ENCODE measurements at regions not wholly inside any gene's neighbourhood (a gene's known extent, or its start where the extent isn't known, plus 50 kb on each side); places are given as distances from the start of the nearest gene placed in this dataset.
"Not testable (repeated sequence)": the region's sequence is repeated elsewhere in the genome, so short reads cannot be mapped to it uniquely, and the experiment has no call there.

DNA sequence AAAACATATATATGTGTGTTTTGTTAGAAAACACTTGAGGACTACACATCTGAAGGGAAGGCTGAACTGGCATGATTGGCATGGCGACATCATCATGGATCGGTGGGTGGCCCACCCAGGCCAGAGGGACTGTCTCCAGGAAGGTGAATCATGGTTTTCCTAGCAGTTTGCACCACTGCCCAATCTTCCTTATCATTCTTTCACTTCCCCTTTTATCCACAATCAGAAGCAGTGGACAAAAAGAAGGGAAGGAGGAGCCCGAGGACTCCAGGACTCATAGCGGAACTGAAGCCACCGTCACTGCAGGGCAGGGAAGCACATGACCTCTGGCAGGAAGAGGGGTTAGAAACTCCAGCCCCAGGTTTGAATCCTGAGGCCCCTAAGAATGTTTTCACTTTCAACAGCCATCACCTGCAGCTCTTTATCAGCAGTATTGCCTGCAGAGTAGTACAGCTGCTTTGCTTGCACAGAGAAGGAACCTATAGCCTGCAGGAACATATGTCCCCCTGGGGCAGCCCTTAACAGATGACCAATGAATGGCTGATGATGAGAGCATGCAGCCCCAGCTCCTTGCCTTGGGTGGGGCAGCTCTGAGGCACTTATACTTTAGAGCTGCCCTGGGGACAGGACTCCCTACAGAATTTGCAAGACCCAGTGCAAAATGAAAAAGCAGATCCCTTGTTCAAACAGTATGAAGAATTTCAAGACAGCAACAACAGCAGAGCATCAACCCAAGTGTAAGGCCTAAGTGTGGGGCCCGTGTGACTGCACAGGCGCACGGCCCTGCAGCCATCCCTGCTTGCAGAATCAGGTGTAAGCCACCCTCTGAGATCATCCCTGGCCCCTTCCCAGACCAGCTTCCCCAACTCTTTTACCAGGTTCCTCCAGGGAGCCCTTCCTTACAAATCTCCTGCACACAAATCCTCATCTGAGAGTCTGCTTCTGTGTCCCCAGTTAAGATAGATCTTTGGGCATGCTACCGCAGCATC, 241.8 kb upstream of the IRF2BP2 start:
- DNase-seq (ENCODE audit: low read depth in 4 of 4, low spot score in 3 of 4), result no peak

DNA sequence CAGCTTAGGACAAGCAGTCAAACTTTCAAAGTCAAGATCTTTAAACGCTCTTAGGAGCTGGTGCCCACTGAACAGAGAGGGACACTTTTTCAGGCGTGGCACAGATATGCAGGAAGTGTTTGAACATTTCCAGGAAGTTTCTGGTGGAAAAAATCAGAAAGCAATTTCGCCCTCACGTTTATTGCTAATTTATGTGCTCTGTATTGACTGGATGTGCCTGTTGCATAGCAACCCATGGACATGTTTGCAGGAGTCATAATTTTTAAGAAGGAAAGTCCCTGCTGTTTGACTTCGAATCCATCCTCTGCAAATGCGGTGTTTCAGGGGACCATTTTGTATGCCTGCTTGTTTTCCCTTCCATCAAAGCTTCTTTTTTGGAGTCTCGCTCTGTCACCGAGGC, 239.9 kb upstream of the IRF2BP2 start:
- DNase-seq (ENCODE audit: low read depth in 4 of 4, low spot score in 3 of 4), result no peak

- no peak for DNase-seq (ENCODE audit: low read depth in 4 of 4, low spot score in 3 of 4)
Measured at GRCh38 chr1:234848972-234849649, 239.1 kb upstream of the IRF2BP2 start.

- not testable (repeated sequence) for DNase-seq (ENCODE audit: low read depth in 4 of 4, low spot score in 3 of 4)
Measured at GRCh38 chr1:234846813-234847212, 236.8 kb upstream of the IRF2BP2 start.

- DNase-seq (ENCODE audit: low read depth in 4 of 4, low spot score in 3 of 4), result no peak
Measured at GRCh38 chr1:234845836-234846235, 235.9 kb upstream of the IRF2BP2 start.

DNA sequence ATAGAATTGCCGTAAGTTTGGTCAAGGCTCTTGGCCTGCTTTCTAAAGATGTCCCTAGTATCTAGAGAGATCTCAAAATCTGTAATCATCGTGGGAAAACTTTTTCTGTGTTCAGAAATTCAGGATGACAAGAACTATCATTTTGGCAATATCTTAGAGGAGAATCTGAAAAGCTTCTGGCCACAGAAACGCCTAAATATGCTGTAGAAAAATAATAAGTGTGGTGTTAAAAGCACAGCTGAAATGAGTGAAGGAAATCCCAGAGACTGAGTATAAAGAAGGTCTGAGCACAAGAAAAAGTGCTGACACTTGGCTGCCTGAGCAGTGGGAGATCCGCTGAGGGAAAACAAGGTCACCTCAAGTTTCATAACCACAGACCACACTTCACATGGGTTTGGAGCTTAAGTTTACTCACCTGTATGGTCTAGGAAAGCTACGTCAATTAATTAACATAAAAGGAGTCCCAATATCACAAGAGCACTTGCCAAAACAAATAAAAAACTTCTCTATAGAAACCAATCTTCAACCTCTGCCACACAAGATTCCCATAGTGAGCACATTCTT, 235.2 kb upstream of the IRF2BP2 start:
- no peak for DNase-seq (ENCODE audit: low read depth in 4 of 4, low spot score in 3 of 4)

DNA sequence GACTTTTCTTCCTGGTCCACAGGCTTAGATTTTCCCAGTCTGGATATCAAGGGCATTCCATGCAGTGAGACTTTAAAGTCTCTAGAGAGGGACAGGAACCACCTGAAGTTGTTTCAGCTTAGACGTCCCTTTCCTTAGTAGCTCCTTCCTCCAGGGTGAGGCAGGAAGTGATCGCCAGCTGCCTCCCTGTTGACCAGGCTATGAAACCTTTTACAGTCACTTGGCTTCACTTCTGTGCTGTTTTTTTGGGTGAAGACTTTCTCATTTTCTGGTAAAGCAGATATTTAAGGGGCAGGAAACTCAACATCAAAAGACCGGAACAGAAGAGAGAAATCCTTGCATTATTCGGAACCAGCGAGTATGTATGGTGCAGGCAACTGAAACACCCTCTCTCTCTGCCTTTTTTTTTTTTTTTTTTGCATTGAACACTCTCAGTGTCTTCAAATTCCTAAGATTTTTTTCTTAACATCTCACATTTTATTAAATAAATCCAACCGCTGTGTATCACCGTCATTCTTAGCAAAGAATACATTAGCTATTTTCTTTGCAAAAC, 234.6 kb upstream of the IRF2BP2 start:
- DNase-seq (ENCODE audit: low read depth in 4 of 4, low spot score in 3 of 4), result no peak

- no peak for DNase-seq (ENCODE audit: low read depth in 4 of 4, low spot score in 3 of 4)
Measured at GRCh38 chr1:234843946-234844345, 234.0 kb upstream of the IRF2BP2 start.

DNA sequence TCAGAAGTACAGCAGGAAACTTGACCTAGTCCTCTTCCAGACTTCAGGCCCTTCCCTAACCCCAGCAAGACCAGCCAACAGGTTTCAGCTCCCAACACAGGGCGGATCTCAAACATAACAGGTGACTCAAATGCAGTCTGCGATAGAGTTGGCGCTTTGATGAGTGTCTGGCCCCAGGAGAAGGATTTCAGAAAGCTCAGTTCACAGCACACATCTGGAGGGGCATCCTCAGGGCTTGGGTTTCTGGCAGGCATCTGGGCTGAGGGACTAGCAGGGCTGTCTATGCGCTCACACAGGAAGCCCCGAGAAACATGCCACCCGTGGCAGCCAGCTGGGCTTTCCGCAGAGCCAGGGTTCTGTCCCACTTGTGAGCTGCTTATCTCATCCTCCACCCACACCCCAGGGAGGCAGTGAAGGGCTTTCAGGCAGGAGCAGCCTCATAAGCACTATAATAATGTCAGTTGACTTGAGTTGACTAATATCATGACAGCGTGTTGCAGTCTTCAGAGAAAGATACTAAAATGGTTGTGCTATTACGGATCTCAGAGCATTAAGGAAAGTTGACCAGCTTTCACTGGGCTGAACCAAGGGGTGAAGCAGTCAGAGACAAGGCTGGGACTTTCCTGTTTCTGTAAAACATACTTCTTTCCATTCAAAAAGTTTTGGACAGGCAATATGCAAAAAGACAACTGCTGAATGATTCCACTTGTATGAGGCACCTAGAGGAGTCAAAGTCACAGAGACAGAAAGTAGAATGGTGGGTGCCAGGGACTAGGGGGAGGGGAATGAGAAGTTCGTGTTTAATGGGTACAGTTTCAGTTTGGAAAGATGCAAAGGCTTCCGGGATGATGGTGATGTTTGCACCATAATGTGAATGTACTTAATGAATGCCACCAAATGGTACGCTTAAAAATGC, 233.0 kb upstream of the IRF2BP2 start:
- no peak for DNase-seq (ENCODE audit: low read depth in 4 of 4, low spot score in 3 of 4)

DNA sequence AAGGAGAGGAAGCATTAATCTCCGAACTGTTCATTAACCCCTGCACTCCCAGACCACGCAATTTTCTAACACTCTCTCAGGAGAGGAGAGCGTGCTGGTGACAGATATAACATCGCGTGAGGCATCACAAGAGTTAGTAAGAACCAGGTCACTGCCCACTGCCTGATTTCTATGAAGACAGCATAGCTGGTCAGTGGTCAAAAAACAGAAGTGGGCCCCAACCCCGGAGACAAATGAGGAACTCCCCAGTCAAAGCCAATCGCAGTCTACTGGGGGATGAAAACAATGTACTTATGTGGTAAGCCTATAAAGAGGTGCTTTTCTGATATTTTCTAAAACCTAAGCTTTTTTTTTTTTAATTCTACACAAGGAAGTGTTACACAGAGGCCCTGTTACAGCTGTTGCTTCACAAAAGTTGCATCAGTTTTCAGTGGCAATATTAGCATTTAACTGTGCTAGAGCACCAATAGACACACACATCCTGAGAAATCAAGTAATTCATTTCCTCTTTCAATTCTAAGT, 231.8 kb upstream of the IRF2BP2 start:
- DNase-seq (ENCODE audit: low read depth in 4 of 4, low spot score in 3 of 4), result no peak

GRCh38 chr1:234841281-234841680, 231.3 kb upstream of the IRF2BP2 start:
- no peak for DNase-seq (ENCODE audit: low read depth in 4 of 4, low spot score in 3 of 4)

GRCh38 chr1:234840843-234841242, 230.9 kb upstream of the IRF2BP2 start:
- no peak for DNase-seq (ENCODE audit: low read depth in 4 of 4, low spot score in 3 of 4)

DNA sequence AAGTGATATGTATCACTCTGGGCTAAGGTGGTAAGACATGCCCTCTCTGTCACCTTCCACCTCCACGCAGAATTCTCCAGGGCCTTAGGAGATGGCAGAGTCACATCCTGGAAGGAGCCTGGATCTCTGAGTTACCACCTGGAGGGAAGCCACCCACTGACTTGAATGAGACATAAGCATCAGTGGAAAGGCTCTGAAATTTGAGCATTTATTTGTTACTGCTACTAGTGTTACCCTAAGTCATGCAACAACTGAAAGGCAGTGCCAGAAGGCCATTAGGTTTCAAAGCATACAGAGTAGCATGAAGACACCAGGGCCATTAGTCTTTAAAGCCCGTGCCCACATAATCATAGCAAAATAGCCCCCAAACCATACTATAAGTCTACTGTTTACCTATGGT, 230.3 kb upstream of the IRF2BP2 start:
- DNase-seq (ENCODE audit: low read depth in 4 of 4, low spot score in 3 of 4), result no peak

DNA sequence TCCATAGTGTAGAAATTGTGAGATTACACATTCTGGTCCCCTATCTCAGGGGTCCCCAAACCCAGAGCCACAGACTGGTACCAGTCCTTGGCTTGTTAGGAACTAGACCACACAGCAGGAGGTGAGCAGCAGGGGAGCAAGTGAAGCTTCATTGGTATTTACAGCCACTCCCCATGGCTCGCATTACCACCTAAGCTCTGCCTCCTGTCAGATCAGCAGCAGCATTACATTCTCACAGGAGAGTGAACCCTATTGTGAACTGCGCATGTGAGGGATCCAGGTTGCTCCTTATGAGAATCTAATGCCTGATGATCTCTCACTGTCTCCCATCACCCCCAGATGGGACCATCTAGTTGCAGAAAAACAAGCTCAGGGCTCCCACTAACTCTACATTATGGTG, 229.7 kb upstream of the IRF2BP2 start:
- DNase-seq (ENCODE audit: low read depth in 4 of 4, low spot score in 3 of 4), result no peak

GRCh38 chr1:234838820-234839219, 228.8 kb upstream of the IRF2BP2 start:
- no peak for DNase-seq (ENCODE audit: low read depth in 4 of 4, low spot score in 3 of 4)

- no peak for DNase-seq (ENCODE audit: low read depth in 4 of 4, low spot score in 3 of 4)
Measured at GRCh38 chr1:234838182-234838581, 228.2 kb upstream of the IRF2BP2 start.

DNA sequence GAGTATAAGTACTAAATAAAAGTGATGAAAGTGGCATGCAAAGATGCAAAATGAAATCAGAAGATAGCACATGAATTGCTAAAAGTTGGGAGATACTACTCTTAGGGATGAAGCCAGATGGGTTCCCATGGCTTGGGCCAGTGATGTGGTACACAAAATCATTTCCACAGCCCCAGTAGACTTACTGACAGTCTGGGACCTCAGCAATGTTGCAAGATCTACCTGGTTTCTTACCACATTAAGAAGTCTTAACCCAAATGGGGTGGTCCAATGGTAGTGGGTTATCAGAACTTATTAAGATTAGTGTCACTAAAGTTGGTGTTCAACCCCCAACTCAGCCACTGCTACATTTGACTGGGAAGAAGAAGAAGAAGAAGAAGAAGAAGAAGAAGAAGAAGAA, 227.7 kb upstream of the IRF2BP2 start:
- no peak for DNase-seq (ENCODE audit: low read depth in 4 of 4, low spot score in 3 of 4)

DNA sequence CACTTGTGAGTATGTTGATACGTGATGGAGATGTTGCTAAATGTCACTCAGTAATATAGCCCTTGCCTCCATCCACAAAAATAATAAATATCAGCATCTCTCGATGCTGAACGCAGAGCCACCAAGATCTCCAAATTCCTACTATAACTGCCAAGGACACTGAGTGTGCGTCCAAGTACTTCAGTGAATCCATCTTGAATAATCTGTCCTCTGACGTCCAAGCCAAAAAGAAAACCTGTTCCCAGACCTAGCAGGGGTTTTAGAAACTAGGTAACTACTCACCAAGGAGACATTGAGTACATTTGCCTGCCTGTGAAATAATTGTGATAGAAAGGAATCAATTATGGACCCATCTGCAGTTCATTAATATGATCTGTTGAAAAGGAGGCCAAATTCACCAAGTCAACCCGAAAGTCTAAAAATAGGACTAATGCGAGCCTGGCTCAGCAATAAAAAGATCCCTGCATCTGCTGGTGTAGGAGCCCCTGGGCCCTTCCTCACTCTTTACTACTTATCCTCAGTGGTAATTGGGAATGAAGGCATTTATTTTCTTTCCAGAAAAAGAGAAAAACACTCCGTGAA, 226.9 kb upstream of the IRF2BP2 start:
- DNase-seq (ENCODE audit: low read depth in 4 of 4, low spot score in 3 of 4), result no peak

DNA sequence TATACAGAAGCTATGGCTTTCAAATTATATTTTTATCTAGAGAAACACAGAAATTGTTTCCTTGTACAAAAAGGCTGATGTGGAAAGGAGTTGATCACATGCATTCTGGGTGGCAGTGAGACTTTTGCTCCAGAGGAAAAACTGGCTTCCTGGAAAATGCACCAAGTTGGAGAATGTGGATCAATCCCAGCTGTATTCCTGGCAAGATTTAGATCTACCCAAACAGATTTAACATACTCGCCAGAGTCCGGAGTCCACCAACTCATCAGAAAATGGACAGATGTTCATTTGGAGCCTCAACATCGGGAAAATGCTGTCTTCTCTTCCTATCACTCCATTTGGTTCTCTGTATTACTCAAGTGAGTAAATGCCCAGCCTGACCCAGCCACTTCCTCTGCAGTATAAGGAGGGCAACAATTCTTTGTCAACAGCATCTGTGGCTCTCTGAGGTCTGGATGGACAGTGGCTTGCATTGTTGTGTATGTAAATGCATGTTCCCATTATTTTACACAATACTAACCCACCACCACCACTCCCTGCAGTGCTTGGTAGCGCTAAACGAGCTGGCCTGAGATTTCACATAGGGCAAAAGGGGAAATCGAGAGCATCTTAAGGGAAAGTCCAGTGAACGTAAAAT, 226.2 kb upstream of the IRF2BP2 start:
- DNase-seq (ENCODE audit: low read depth in 4 of 4, low spot score in 3 of 4), result no peak
